Keratinocyte (primary cell): ENCODE measurements at regions not wholly inside any gene's neighbourhood (a gene's known extent, or its start where the extent isn't known, plus 50 kb on each side); places are given as distances from the start of the nearest gene placed in this dataset.
"Not testable (repeated sequence)": the region's sequence is repeated elsewhere in the genome, so short reads cannot be mapped to it uniquely, and the experiment has no call there.

ENCODE experiments used
- DNase-seq: peaks from one replicate; pipeline ENCODE4 v3.0.0-alpha.2; 2011; ENCODE audit warnings: low read depth, missing footprints, low spot score
- FAIRE-seq: peaks from 2 replicates; lab custom pipeline; 2011; peaks lifted over from hg19 to GRCh38; lab: Jason Lieb, UNC
- H2AFZ ChIP-seq: 2 replicates; pipeline ENCODE4 v1.6.0; 2012; ENCODE audit warnings: low read length, control low read depth, inconsistent platforms; ENCODE audit not compliant: control insufficient read depth
- H3K27ac ChIP-seq: 2 replicates; pipeline ENCODE4 v1.5.1; 2011; ENCODE audit warnings: low read length; ENCODE audit not compliant: control insufficient read depth, insufficient read depth
- H3K27me3 ChIP-seq: 3 replicates; pipeline ENCODE4 v1.6.0; 2011; ENCODE audit warnings: low read length; ENCODE audit not compliant: control insufficient read depth, insufficient read depth; ENCODE audit errors: extremely low read depth
- H3K36me3 ChIP-seq, 2 experiments: 2 replicates in 1 of 2; 3 replicates in 1 of 2; pipeline ENCODE4 v1.5.1; 2011; ENCODE audit warnings: low read length in 2 of 2, mild to moderate bottlenecking in 1 of 2; ENCODE audit not compliant: control insufficient read depth in 2 of 2, insufficient read depth in 2 of 2; ENCODE audit errors: extremely low read depth in 1 of 2
- H3K4me1 ChIP-seq: 3 replicates; pipeline ENCODE4 v1.5.1; 2011; ENCODE audit warnings: low read length; ENCODE audit not compliant: control insufficient read depth, insufficient read depth; ENCODE audit errors: extremely low read depth
- H3K4me2 ChIP-seq: 3 replicates; pipeline ENCODE4 v1.6.0; 2011; ENCODE audit warnings: low read depth, low read length; ENCODE audit not compliant: control insufficient read depth, insufficient read depth; ENCODE audit errors: extremely low read depth
- H3K4me3 ChIP-seq, 3 experiments: fragments of 200-600 bp in 1 of 3; sonication (generic) in 1 of 3; 2 replicates in 2 of 3; 3 replicates in 1 of 3; pipeline ENCODE4 v1.5.1; 2011 to 2016; ENCODE audit warnings: low read length in 3 of 3, mild to moderate bottlenecking in 3 of 3, control low read depth in 2 of 3, inconsistent platforms in 1 of 3, low read depth in 1 of 3, mixed read lengths in 1 of 3, mixed run types in 1 of 3, moderate library complexity in 1 of 3; ENCODE audit not compliant: control insufficient read depth in 2 of 3, insufficient read depth in 2 of 3; ENCODE audit errors: extremely low read depth in 1 of 3
- H3K79me2 ChIP-seq: 2 replicates; pipeline ENCODE4 v1.6.0; 2012; ENCODE audit warnings: low read length; ENCODE audit not compliant: control insufficient read depth, insufficient read depth
- H3K9ac ChIP-seq: 3 replicates; pipeline ENCODE4 v1.6.0; 2011; ENCODE audit warnings: low read length; ENCODE audit not compliant: control insufficient read depth, insufficient read depth; ENCODE audit errors: extremely low read depth
- H3K9me1 ChIP-seq: 3 replicates; pipeline ENCODE4 v1.6.0; 2011; ENCODE audit warnings: low read length; ENCODE audit not compliant: control insufficient read depth, insufficient read depth; ENCODE audit errors: extremely low read depth
- H3K9me3 ChIP-seq: 2 replicates; pipeline ENCODE4 v1.5.1; 2012; ENCODE audit warnings: low read depth, low read length; ENCODE audit not compliant: control insufficient read depth
- H4K20me1 ChIP-seq: 3 replicates; pipeline ENCODE4 v1.6.0; 2011; ENCODE audit warnings: low read length; ENCODE audit not compliant: control insufficient read depth, insufficient read depth; ENCODE audit errors: extremely low read depth
- EZH2 ChIP-seq: IDR thresholded peaks from one replicate; pipeline ENCODE4 v1.6.1; 2012; ENCODE audit warnings: inconsistent platforms, mild to moderate bottlenecking, low read length, moderate library complexity
- dilution Hi-C: fragments of 300-500 bp; cut with MboI; formaldehyde crosslinking; loops from one replicate; pipeline ENCODE4 v1.7.0; 2020; ENCODE audit warnings: low sequenced_read_pairs; ENCODE audit not compliant: extremely low pct_ligation_motif_present
- TF ChIP-seq, protein P1 (sequence below), 3 experiments: IDR thresholded peaks in 1 of 3; conservative IDR thresholded peaks in 1 of 3; optimal IDR thresholded peaks in 1 of 3; 2 replicates in 2 of 3; 3 replicates in 1 of 3; pipeline versions ENCODE3 to v1.5.1; 2011; ENCODE audit warnings: low read length in 3 of 3, mild to moderate bottlenecking in 3 of 3, moderate library complexity in 2 of 3, control low read depth in 1 of 3, inconsistent platforms in 1 of 3; ENCODE audit not compliant: insufficient read depth in 2 of 3; ENCODE audit errors: extremely low read depth in 1 of 3

DNA sequence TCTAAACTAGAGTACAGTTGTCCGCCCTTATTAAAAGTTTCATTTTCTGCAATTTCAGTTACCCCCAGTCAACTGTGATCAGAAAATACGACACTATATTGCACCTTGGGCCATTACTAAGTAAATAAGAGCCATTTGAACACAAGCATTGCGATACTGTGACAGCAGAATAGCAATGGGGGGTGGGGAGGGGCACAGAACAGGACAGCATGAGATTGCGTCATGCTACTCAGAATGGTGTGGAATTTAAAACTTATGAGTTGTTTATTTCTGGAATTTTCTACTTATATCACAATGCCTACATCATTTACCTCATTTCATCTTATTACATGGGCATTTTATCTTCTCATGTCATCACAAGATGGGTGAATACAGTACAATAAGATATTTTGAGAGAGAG is 166.3 kb downstream of the MANEA start:
- no peaks in the 10 kb centered on the region for H4K20me1 ChIP-seq
- H3K4me3 ChIP-seq, result no peak overlapping the region
- FAIRE-seq (no peak), DNase-seq (no peak)
- no peaks in the 10 kb centered on the region for H3K9me3 ChIP-seq
- H3K27ac ChIP-seq, result no peak overlapping the region
- no peaks in the 10 kb centered on the region for H3K79me2 ChIP-seq
- no peak overlapping the region for H3K4me2 ChIP-seq
- no peak overlapping the region for H2AFZ ChIP-seq
- no peaks in the 10 kb centered on the region for H3K36me3 ChIP-seq
- TF ChIP-seq, protein P1, sequence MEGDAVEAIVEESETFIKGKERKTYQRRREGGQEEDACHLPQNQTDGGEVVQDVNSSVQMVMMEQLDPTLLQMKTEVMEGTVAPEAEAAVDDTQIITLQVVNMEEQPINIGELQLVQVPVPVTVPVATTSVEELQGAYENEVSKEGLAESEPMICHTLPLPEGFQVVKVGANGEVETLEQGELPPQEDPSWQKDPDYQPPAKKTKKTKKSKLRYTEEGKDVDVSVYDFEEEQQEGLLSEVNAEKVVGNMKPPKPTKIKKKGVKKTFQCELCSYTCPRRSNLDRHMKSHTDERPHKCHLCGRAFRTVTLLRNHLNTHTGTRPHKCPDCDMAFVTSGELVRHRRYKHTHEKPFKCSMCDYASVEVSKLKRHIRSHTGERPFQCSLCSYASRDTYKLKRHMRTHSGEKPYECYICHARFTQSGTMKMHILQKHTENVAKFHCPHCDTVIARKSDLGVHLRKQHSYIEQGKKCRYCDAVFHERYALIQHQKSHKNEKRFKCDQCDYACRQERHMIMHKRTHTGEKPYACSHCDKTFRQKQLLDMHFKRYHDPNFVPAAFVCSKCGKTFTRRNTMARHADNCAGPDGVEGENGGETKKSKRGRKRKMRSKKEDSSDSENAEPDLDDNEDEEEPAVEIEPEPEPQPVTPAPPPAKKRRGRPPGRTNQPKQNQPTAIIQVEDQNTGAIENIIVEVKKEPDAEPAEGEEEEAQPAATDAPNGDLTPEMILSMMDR (optimal IDR thresholded peaks at IDR 0.05 in 1 of 3, IDR thresholded peaks at IDR 0.05 in 1 of 3, conservative IDR thresholded peaks at IDR 0.05 in 1 of 3; ENCODE audit: extremely low read depth in 1 of 3, insufficient read depth in 2 of 3, low read length in 3 of 3), result no peak
- TF ChIP-seq EZH2, result no peak
- H3K4me1 ChIP-seq, result no peaks in the 10 kb centered on the region
- no peaks in the 10 kb centered on the region for H3K27me3 ChIP-seq
- dilution Hi-C loops, result no loop called here
- H3K9ac ChIP-seq, result no peak overlapping the region
- no peaks in the 10 kb centered on the region for H3K9me1 ChIP-seq

DNA sequence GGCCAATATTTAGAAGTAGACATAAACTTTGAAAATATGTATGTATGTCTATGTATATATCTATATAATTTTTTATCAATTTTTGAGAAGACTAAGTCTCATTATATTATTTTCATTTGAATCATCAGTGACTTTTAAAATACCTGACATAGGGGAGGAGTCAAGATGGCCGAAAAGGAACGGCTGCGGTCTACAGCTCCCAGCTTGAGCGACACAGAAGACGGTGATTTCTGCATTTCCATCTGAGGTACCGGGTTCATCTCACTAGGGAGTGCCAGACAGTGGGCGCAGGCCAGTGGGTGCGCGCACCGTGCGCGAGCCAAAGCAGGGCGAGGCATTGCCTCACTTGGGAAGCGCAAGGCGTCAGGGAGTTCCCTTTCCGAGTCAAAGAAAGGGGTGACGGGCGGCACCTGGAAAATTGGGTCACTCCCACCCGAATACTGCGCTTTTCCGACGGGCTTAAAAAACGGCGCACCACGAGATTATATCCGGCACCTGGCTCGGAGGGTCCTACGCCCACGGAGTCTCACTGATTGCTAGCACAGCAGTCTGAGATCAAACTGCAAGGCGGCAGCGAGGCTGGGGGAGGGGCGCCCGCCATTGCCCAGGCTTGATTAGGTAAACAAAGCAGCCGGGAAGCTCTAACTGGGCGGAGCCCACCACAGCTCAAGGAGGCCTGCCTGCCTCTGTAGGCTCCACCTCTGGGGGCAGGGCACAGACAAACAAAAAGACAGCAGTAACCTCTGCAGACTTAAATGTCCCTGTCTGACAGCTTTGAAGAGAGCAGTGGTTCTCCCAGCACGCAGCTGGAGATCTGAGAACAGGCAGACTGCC is 181.1 kb downstream of the MANEA start:
- H3K4me1 ChIP-seq, H3K4me3 ChIP-seq, dilution Hi-C loops, H3K9me1 ChIP-seq, H3K4me2 ChIP-seq, H3K27me3 ChIP-seq, H3K79me2 ChIP-seq, H3K9me3 ChIP-seq, H2AFZ ChIP-seq, H3K27ac ChIP-seq, H4K20me1 ChIP-seq, FAIRE-seq, H3K36me3 ChIP-seq, DNase-seq, H3K9ac ChIP-seq: not testable (repeated sequence)
